Retina (tissue), 1 donor: ENCODE measurements at regions not wholly inside any gene's neighbourhood (a gene's known extent, or its start where the extent isn't known, plus 50 kb on each side); places are given as distances from the start of the nearest gene placed in this dataset.
"Not testable (repeated sequence)": the region's sequence is repeated elsewhere in the genome, so short reads cannot be mapped to it uniquely, and the experiment has no call there.

Experiments used
- DNase-seq: peaks from one replicate; pipeline ENCODE4 v3.0.0-alpha.2; 2016

GRCh38 chrX:8105531-8105930 lies 65.5 kb downstream of the VCX2 start:
- DNase-seq: no peak

GRCh38 chrX:8103655-8104054 lies 67.4 kb downstream of the VCX2 start:
- DNase-seq: no peak

GRCh38 chrX:8091510-8091909 lies 79.6 kb downstream of the VCX2 start:
- DNase-seq: no peak

GRCh38 chrX:8090906-8091305 lies 80.2 kb downstream of the VCX2 start:
- no peak for DNase-seq

GRCh38 chrX:8090482-8090881 lies 80.6 kb downstream of the VCX2 start:
- DNase-seq: no peak

GRCh38 chrX:8089141-8089540 lies 81.9 kb downstream of the VCX2 start:
- no peak for DNase-seq

- no peak for DNase-seq
Measured at GRCh38 chrX:8084006-8084405, 87.1 kb downstream of the VCX2 start.

GRCh38 chrX:8083286-8083685 lies 87.8 kb downstream of the VCX2 start:
- DNase-seq: no peak

GRCh38 chrX:8075636-8076035 lies 95.4 kb downstream of the VCX2 start:
- no peak for DNase-seq

GRCh38 chrX:8067754-8068462 lies 103.2 kb downstream of the VCX2 start:
- DNase-seq: no peak

GRCh38 chrX:8052909-8053308 lies 118.2 kb downstream of the VCX2 start:
- no peak for DNase-seq

GRCh38 chrX:8049827-8050226 lies 121.2 kb downstream of the VCX2 start:
- DNase-seq: no peak

- no peak for DNase-seq
Measured at GRCh38 chrX:8048466-8048865, 121.3 kb upstream of the PNPLA4 start.

- DNase-seq: no peak
Measured at GRCh38 chrX:8044947-8045346, 117.7 kb upstream of the PNPLA4 start.

- DNase-seq: no peak
Measured at GRCh38 chrX:8043546-8043945, 116.3 kb upstream of the PNPLA4 start.

- no peak for DNase-seq
Measured at GRCh38 chrX:8043121-8043520, 115.9 kb upstream of the PNPLA4 start.

GRCh38 chrX:8042304-8042703 lies 115.1 kb upstream of the PNPLA4 start:
- DNase-seq: no peak

GRCh38 chrX:8039711-8040110 lies 112.5 kb upstream of the PNPLA4 start:
- DNase-seq: not testable (repeated sequence)

- DNase-seq: no peak
Measured at GRCh38 chrX:8037593-8038348, 110.6 kb upstream of the PNPLA4 start.

GRCh38 chrX:8036914-8037313 lies 109.7 kb upstream of the PNPLA4 start:
- DNase-seq: no peak

GRCh38 chrX:8034058-8034457 lies 106.8 kb upstream of the PNPLA4 start:
- DNase-seq: no peak

GRCh38 chrX:8033175-8033574 lies 106.0 kb upstream of the PNPLA4 start:
- DNase-seq: no peak

GRCh38 chrX:8030361-8030760 lies 103.1 kb upstream of the PNPLA4 start:
- DNase-seq: no peak

GRCh38 chrX:8027827-8028226 lies 100.6 kb upstream of the PNPLA4 start:
- DNase-seq: no peak

GRCh38 chrX:8025705-8026104 lies 98.5 kb upstream of the PNPLA4 start:
- no peak for DNase-seq
